CD4-positive, alpha-beta T cell (primary cell): ENCODE measurements at regions not wholly inside any gene's neighbourhood (a gene's known extent, or its start where the extent isn't known, plus 50 kb on each side); places are given as distances from the start of the nearest gene placed in this dataset.
A peak's percentile ranks its signal among the peaks of the same experiment; 100 is the strongest.
"Not testable (repeated sequence)": the region's sequence is repeated elsewhere in the genome, so short reads cannot be mapped to it uniquely, and the experiment has no call there.

ENCODE experiments used
- ATAC-seq: fragments of 200-7000 bp; cut with Tn5 transposase; one replicate; pipeline ENCODE4 v1.10.0; 2022; ENCODE audit warnings: mild to moderate bottlenecking; ENCODE audit not compliant: poor library complexity
- CTCF ChIA-PET: fragments of 350-600 bp; sonication (Branson Sonifier 250); formaldehyde crosslinking; loops from one replicate; lab custom pipeline; 2021; ENCODE audit warnings: antibody characterized with exemption, inconsistent platforms; lab: Charles Lee
- POLR2A ChIA-PET: fragments of 350-600 bp; sonication (Branson Sonifier 250); formaldehyde crosslinking; loops from one replicate; lab custom pipeline; 2021; ENCODE audit warnings: antibody characterized with exemption, inconsistent platforms; lab: Charles Lee
- DNase-seq, 14 experiments: peaks; one replicate each; pipeline ENCODE4 v3.0.0-alpha.2; 2013 to 2020; ENCODE audit warnings: mixed read lengths in 2 of 14
- H3K27ac ChIP-seq, 2 donors: one replicate each; pipeline versions ENCODE4 v1.5.1 to v1.7.0; 2013; ENCODE audit warnings: low read length in 2 of 2, low read depth in 1 of 2, mild to moderate bottlenecking in 1 of 2
- H3K27me3 ChIP-seq, 2 experiments: 1 replicate in 1 of 2; 2 replicates in 1 of 2; pipeline versions ENCODE4 v1.6.1 to v1.7.0; 2013; ENCODE audit warnings: low read length in 2 of 2, control low read depth in 1 of 2, mild to moderate bottlenecking in 1 of 2, moderate library complexity in 1 of 2; ENCODE audit not compliant: insufficient read depth in 2 of 2, control insufficient read depth in 1 of 2
- H3K36me3 ChIP-seq: one replicate; pipeline ENCODE4 v1.6.1; 2013; ENCODE audit warnings: low read length, control low read depth; ENCODE audit not compliant: insufficient read depth
- H3K4me1 ChIP-seq: one replicate; pipeline ENCODE4 v1.6.1; 2013; ENCODE audit warnings: low read length, control low read depth; ENCODE audit not compliant: insufficient read depth
- H3K4me3 ChIP-seq: one replicate; pipeline ENCODE4 v1.5.1; 2013; ENCODE audit warnings: mild to moderate bottlenecking, low read length, moderate library complexity
- H3K9me3 ChIP-seq, 2 experiments: 1 replicate in 1 of 2; 2 replicates in 1 of 2; pipeline versions ENCODE4 v1.6.1 to v1.7.0; 2013; ENCODE audit warnings: low read length in 2 of 2, mild to moderate bottlenecking in 2 of 2, control low read depth in 1 of 2, moderate library complexity in 1 of 2; ENCODE audit not compliant: control insufficient read depth in 1 of 2, insufficient read depth in 1 of 2
- H3K27ac Mint-ChIP-seq: one replicate; pipeline ENCODE4 v1.8.0; 2020; ENCODE audit warnings: mixed read lengths
- H3K27me3 Mint-ChIP-seq: one replicate; pipeline ENCODE4 v1.8.0; 2021; ENCODE audit warnings: mixed read lengths
- H3K36me3 Mint-ChIP-seq: one replicate; pipeline ENCODE4 v1.8.0; 2021; ENCODE audit warnings: low read depth, mixed read lengths
- H3K4me1 Mint-ChIP-seq: one replicate; pipeline ENCODE4 v1.8.0; 2021; ENCODE audit warnings: low read depth, mixed read lengths
- H3K4me3 Mint-ChIP-seq: one replicate; pipeline ENCODE4 v1.8.0; 2020; ENCODE audit warnings: mild to moderate bottlenecking, mixed read lengths
- H3K9me3 Mint-ChIP-seq: one replicate; pipeline ENCODE4 v1.8.0; 2020; ENCODE audit warnings: mixed read lengths
- CTCF ChIP-seq: fragments of 200-600 bp; IDR thresholded peaks from one replicate; pipeline ENCODE4 v1.8.0; 2022; ENCODE audit warnings: antibody characterized with exemption, mild to moderate bottlenecking
- intact Hi-C, 2 experiments: fragments of 100-400 bp; cut with DNase I in 1 of 2; cut with micrococcal nuclease in 1 of 2; formaldehyde crosslinking; loops; one replicate each; pipeline versions ENCODE4 v1.15.1 to v1.9.0; 2023 to 2025; cut with DNase I, micrococcal nuclease

- TF ChIP-seq CTCF: no peak
- Histone ChIP-seq H3K27me3 (no peaks in the 10 kb centered on the region), H3K27ac (no peak overlapping the region), H3K4me1 (peaks cover 10% of the 10 kb centered on the region), H3K36me3 (no peaks in the 10 kb centered on the region), H3K9me3 (no peaks in the 10 kb centered on the region), H3K4me3 (no peak overlapping the region)
- ATAC-seq (no peak), DNase-seq (no peak)
- no peak overlapping the region for H3K27ac Mint-ChIP-seq
- H3K4me1 Mint-ChIP-seq: peaks cover 14% of the 10 kb centered on the region
- H3K36me3 Mint-ChIP-seq: no peaks in the 10 kb centered on the region
- H3K4me3 Mint-ChIP-seq: no peak overlapping the region
- CTCF ChIA-PET: no interaction called here
- POLR2A ChIA-PET: no interaction called here
- intact Hi-C loops: no loop called here
- no peaks in the 10 kb centered on the region for H3K27me3 Mint-ChIP-seq
- no peaks in the 10 kb centered on the region for H3K9me3 Mint-ChIP-seq
These were observed 51.8 kb downstream of the TEX44 start for GRCh38 chr2:231644426-231644825.

- Mint-ChIP-seq H3K36me3 (no peaks in the 10 kb centered on the region), H3K9me3 (no peaks in the 10 kb centered on the region), H3K27ac (no peak overlapping the region), H3K4me1 (peaks cover 14% of the 10 kb centered on the region), H3K27me3 (no peaks in the 10 kb centered on the region), H3K4me3 (no peak overlapping the region)
- DNase-seq: no peak
- Histone ChIP-seq H3K9me3 (no peaks in the 10 kb centered on the region), H3K27ac (no peak overlapping the region), H3K4me1 (peaks cover 10% of the 10 kb centered on the region), H3K36me3 (no peaks in the 10 kb centered on the region), H3K27me3 (no peaks in the 10 kb centered on the region), H3K4me3 (no peak overlapping the region)
- ChIA-PET POLR2A (interaction anchor here (0.6 kb wide), 1 partner anchor 36 kb away, joined by 3 read pairs; no protein-coding TSS in a partner anchor), CTCF (no interaction called here)
- no peak for ATAC-seq
- intact Hi-C loops: no loop called here
- TF ChIP-seq CTCF: no peak
These were observed 53.8 kb downstream of the TEX44 start for GRCh38 chr2:231646476-231646875.

- Histone ChIP-seq H3K27me3 (no peaks in the 10 kb centered on the region), H3K4me1 (no peaks in the 10 kb centered on the region), H3K4me3 (no peak overlapping the region), H3K9me3 (no peaks in the 10 kb centered on the region), H3K36me3 (no peaks in the 10 kb centered on the region), H3K27ac (no peak overlapping the region)
- POLR2A ChIA-PET: no interaction called here
- no peaks in the 10 kb centered on the region for H3K9me3 Mint-ChIP-seq
- H3K36me3 Mint-ChIP-seq: no peaks in the 10 kb centered on the region
- CTCF ChIA-PET: no interaction called here
- intact Hi-C loops: loop anchor here (1.0 to 2.0 kb wide), 3 partner anchors 26 to 67 kb away; no protein-coding TSS in a partner anchor
- TF ChIP-seq CTCF: peak; percentile 48
- DNase-seq: peak in 10 of 14 experiments; percentile 28 to 73 (median 46)
- H3K4me3 Mint-ChIP-seq: no peak overlapping the region
- no peak overlapping the region for H3K27ac Mint-ChIP-seq
- peak; percentile 72 for ATAC-seq
- H3K4me1 Mint-ChIP-seq: peaks cover 4% of the 10 kb centered on the region
- no peaks in the 10 kb centered on the region for H3K27me3 Mint-ChIP-seq
These were observed 56.0 kb downstream of the TEX44 start for GRCh38 chr2:231648579-231649174.

GRCh38 chr2:231651561-231651960 is 56.8 kb upstream of the PTMA start:
- H3K9me3 ChIP-seq, H3K36me3 Mint-ChIP-seq, intact Hi-C loops, H3K4me3 Mint-ChIP-seq, H3K27me3 ChIP-seq, DNase-seq, H3K4me1 Mint-ChIP-seq, ATAC-seq, H3K27ac Mint-ChIP-seq, H3K4me1 ChIP-seq, H3K27me3 Mint-ChIP-seq, H3K4me3 ChIP-seq, H3K36me3 ChIP-seq, H3K27ac ChIP-seq, CTCF ChIA-PET, H3K9me3 Mint-ChIP-seq: not testable (repeated sequence)
- POLR2A ChIA-PET: interaction anchor here (0.6 kb wide), 1 partner anchor 10 kb away, joined by 3 read pairs; no protein-coding TSS in a partner anchor
